GM10248 (cell line): ENCODE measurements at regions not wholly inside any gene's neighbourhood (a gene's known extent, or its start where the extent isn't known, plus 50 kb on each side); places are given as distances from the start of the nearest gene placed in this dataset.
"Not testable (repeated sequence)": the region's sequence is repeated elsewhere in the genome, so short reads cannot be mapped to it uniquely, and the experiment has no call there.

Experiments
- CTCF ChIA-PET: fragments of 300-600 bp; sonication (Branson Sonifier 250); formaldehyde crosslinking; extraction: SDS; loops from one replicate; lab custom pipeline; 2021; ENCODE audit warnings: antibody characterized with exemption; lab: Yijun Ruan, JAX
- POLR2A ChIA-PET: fragments of 350-650 bp; sonication (Branson Sonifier 250); formaldehyde crosslinking; extraction: SDS; loops from one replicate; lab custom pipeline; 2020; ENCODE audit warnings: antibody characterized with exemption; lab: Yijun Ruan, JAX
- DNase-seq: peaks from one replicate; pipeline ENCODE4 v3.0.0; 2012; ENCODE audit errors: extremely low spot score
- CTCF ChIP-seq: IDR thresholded peaks from 2 replicates; pipeline ENCODE4 v1.5.1; 2012; ENCODE audit warnings: mild to moderate bottlenecking, low read depth; ENCODE audit errors: extremely low read depth, missing control alignments, control extremely low read depth

- no peak for DNase-seq
- ChIA-PET POLR2A (no interaction called here), CTCF (no interaction called here)
- no peak for TF ChIP-seq CTCF
These were observed 780.6 kb downstream of the BRINP3 start for GRCh38 chr1:189697113-189697512.

GRCh38 chr1:189701606-189702005, 776.1 kb downstream of the BRINP3 start:
- CTCF ChIA-PET, result no interaction called here
- POLR2A ChIA-PET, result no interaction called here
- TF ChIP-seq CTCF, result no peak
- no peak for DNase-seq

GRCh38 chr1:189706594-189706993, 771.1 kb downstream of the BRINP3 start:
- ChIA-PET POLR2A (no interaction called here), CTCF (interaction anchor here (0.7 kb wide), 1 partner anchor 23 kb away, joined by 3 read pairs; no protein-coding TSS in a partner anchor)
- no peak for TF ChIP-seq CTCF
- no peak for DNase-seq

- POLR2A ChIA-PET, result no interaction called here
- CTCF ChIA-PET, result interaction anchor here (0.9 to 1.9 kb wide), 2 partner anchors 14 to 23 kb away, joined by 3 to 5 read pairs; no protein-coding TSS in a partner anchor
- TF ChIP-seq CTCF, result no peak
- DNase-seq, result no peak
These were observed 769.0 kb downstream of the BRINP3 start for GRCh38 chr1:189708674-189709073.

GRCh38 chr1:189718147-189718795, 759.4 kb downstream of the BRINP3 start:
- POLR2A ChIA-PET, result not testable (repeated sequence)

GRCh38 chr1:189726806-189727205, 750.9 kb downstream of the BRINP3 start:
- ChIA-PET POLR2A (no interaction called here), CTCF (no interaction called here)
- DNase-seq, result no peak
- no peak for TF ChIP-seq CTCF

More at GRCh38 chr1:189718147-189718795, 759.4 kb downstream of the BRINP3 start:
- DNase-seq, CTCF ChIA-PET: not testable (repeated sequence)

GRCh38 chr1:189751311-189751710, 726.4 kb downstream of the BRINP3 start:
- no peak for TF ChIP-seq CTCF
- CTCF ChIA-PET, result no interaction called here
- no peak for DNase-seq
- POLR2A ChIA-PET, result no interaction called here
